ENCODE measurements at regions not wholly inside any gene's neighbourhood (a gene's known extent, or its start where the extent isn't known, plus 50 kb on each side); places are given as distances from the start of the nearest gene placed in this dataset.

GRCh38 chr20:4087923-4088322 lies 60.7 kb upstream of the SMOX start:
- H3K4me3 Mint-ChIP-seq: no peak overlapping the region
- no peaks in the 10 kb centered on the region for H3K9me3 Mint-ChIP-seq
- H3K27me3 Mint-ChIP-seq (ENCODE audit: low read depth): no peaks in the 10 kb centered on the region
- no peaks in the 10 kb centered on the region for H3K36me3 Mint-ChIP-seq
- no peak for TF ChIP-seq CTCF (IDR thresholded peaks at IDR 0.05; ENCODE audit: unreplicated experiment)
- no peak overlapping the region for H3K27ac Mint-ChIP-seq
- DNase-seq (ENCODE audit: low spot score in 2 of 2, unreplicated experiment in 2 of 2): no peak
- H3K4me1 Mint-ChIP-seq: peaks cover 18% of the 10 kb centered on the region

DNA sequence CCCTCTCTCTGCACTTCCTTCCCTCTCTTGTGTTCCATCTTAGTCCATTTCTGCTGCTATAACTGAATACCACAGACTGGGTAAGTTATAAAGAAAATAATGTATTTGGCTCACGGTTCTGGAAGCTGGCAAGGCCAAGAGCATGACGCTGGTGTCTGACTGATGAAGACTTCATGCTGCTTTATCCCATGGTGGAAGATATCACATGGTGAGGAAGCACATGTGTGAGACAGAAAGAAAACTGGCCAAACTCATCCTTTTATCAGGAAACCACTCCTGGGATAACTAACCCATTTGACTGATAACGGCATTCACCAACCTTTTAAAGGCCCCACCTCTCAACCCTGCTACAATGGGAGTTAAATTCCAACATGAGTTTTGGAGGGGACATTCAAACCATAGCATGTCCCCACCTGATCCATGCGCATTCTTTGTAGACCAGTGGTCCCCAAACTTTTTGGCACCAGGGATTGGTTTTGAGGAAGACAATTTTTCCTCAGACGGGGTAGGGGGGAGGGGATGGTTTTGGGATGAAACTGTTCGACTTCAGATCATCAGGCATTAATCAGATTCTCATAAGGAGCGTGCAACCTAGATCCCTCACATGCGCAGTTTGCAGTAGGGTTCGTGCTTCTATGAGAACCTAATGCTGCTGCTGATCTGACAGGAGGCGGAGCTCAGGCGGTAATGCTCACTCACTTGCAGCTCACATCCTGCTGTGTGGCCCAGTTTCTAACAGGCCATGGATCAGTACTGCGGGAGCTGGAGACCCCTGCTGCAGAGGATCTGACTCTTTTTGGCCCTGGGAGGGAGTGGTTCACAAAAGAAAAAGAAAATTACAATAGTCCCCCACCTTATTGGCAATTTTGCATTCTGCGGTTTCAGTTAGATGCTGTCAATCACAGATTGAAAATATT lies 61.6 kb upstream of the SMOX start:
- Mint-ChIP-seq H3K27ac (no peak overlapping the region), H3K27me3 (ENCODE audit: low read depth) (no peaks in the 10 kb centered on the region), H3K36me3 (peaks cover 1% of the 10 kb centered on the region), H3K4me1 (peaks cover 25% of the 10 kb centered on the region), H3K4me3 (no peak overlapping the region), H3K9me3 (peaks cover 3% of the 10 kb centered on the region)
- no peak for DNase-seq (ENCODE audit: low spot score in 2 of 2, unreplicated experiment in 2 of 2)
- TF ChIP-seq CTCF (IDR thresholded peaks at IDR 0.05; ENCODE audit: unreplicated experiment): no peak

DNA sequence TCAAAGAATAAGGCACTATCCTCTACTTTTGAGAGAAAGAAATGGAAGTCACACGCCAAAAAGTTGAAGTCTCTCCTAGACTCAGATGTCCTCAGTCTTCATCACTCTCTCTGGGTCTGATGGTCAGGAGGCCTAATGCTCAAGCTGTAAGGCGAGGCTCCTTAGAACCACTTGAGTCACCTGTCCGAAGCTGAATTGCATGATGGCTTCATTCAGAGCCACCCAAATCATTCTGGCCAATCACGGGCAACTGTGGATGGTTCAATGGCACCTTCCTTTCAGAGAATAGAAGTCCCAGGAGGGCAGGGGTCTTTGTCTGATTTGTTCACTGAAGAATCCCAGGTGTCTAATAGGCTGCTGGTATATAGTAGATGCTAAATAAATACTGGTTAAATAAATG lies 63.9 kb upstream of the SMOX start:
- peaks cover 6% of the 10 kb centered on the region for H3K36me3 Mint-ChIP-seq
- peaks cover 19% of the 10 kb centered on the region for H3K4me1 Mint-ChIP-seq
- no peak for TF ChIP-seq CTCF (IDR thresholded peaks at IDR 0.05; ENCODE audit: unreplicated experiment)
- H3K27me3 Mint-ChIP-seq (ENCODE audit: low read depth): no peaks in the 10 kb centered on the region
- DNase-seq (ENCODE audit: low spot score in 2 of 2, unreplicated experiment in 2 of 2): no peak
- peak overlapping the region; percentile 48 for H3K27ac Mint-ChIP-seq
- peaks cover 9% of the 10 kb centered on the region for H3K9me3 Mint-ChIP-seq
- no peak overlapping the region for H3K4me3 Mint-ChIP-seq

DNA sequence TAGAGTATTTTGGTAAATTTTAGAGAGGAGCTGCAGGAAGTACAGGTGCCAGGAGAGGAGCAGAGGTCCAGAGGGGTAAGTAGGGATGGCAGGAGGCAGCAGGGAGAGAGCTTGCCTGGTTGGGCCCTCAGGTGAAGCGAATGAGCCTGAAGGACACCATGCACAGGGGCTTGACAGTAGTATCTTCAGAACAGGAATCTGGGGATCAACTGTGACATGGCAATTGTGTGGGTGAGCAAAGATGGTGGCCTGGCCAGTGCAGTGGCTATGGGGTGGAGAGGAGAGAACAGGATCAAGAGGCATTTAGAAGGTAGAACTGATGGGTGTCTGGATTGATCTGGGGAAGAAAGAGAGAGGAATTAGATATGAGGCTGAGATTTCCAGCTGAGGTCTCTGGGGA lies 64.5 kb upstream of the SMOX start:
- H3K27me3 Mint-ChIP-seq (ENCODE audit: low read depth): no peaks in the 10 kb centered on the region
- H3K27ac Mint-ChIP-seq: no peak overlapping the region
- H3K9me3 Mint-ChIP-seq: peaks cover 9% of the 10 kb centered on the region
- no peak overlapping the region for H3K4me3 Mint-ChIP-seq
- peaks cover 19% of the 10 kb centered on the region for H3K4me1 Mint-ChIP-seq
- no peak for TF ChIP-seq CTCF (IDR thresholded peaks at IDR 0.05; ENCODE audit: unreplicated experiment)
- peaks cover 6% of the 10 kb centered on the region for H3K36me3 Mint-ChIP-seq
- no peak for DNase-seq (ENCODE audit: low spot score in 2 of 2, unreplicated experiment in 2 of 2)

- no peak for DNase-seq (ENCODE audit: low spot score in 2 of 2, unreplicated experiment in 2 of 2)
- Mint-ChIP-seq H3K9me3 (peaks cover 9% of the 10 kb centered on the region), H3K4me3 (no peak overlapping the region), H3K36me3 (peaks cover 6% of the 10 kb centered on the region), H3K27ac (peak overlapping the region; percentile 30), H3K4me1 (peaks cover 19% of the 10 kb centered on the region), H3K27me3 (ENCODE audit: low read depth) (no peaks in the 10 kb centered on the region)
- no peak for TF ChIP-seq CTCF (IDR thresholded peaks at IDR 0.05; ENCODE audit: unreplicated experiment)
Observed at GRCh38 chr20:4083098-4083865, 65.3 kb upstream of the SMOX start.
